Tibial nerve (tissue), 4 donors: ENCODE measurements at regions not wholly inside any gene's neighbourhood (a gene's known extent, or its start where the extent isn't known, plus 50 kb on each side); places are given as distances from the start of the nearest gene placed in this dataset.
"Not testable (repeated sequence)": the region's sequence is repeated elsewhere in the genome, so short reads cannot be mapped to it uniquely, and the experiment has no call there.

Source experiments
- DNase-seq, 2 donors: peaks; one replicate each; pipeline ENCODE4 v3.0.0-alpha.2; 2019; ENCODE audit warnings: low spot score in 2 of 2
- H3K27ac ChIP-seq, 4 donors: fragments of 200-600 bp; sonication (generic) in 3 of 4; one replicate each; pipeline ENCODE4 v1.5.1; 2017 to 2019; ENCODE audit warnings: mild to moderate bottlenecking in 1 of 4
- H3K27me3 ChIP-seq, 2 donors: fragments of 200-600 bp; sonication (generic) in 1 of 2; one replicate each; pipeline versions ENCODE4 v1.5.1 to v1.6.0; 2017 to 2019
- H3K36me3 ChIP-seq, 3 donors: fragments of 200-600 bp; sonication (generic); one replicate each; pipeline ENCODE4 v1.5.1; 2018 to 2019
- H3K4me1 ChIP-seq, 4 donors: fragments of 200-600 bp; sonication (generic) in 3 of 4; one replicate each; pipeline ENCODE4 v1.5.1; 2017 to 2019
- H3K4me3 ChIP-seq, 4 donors: fragments of 200-600 bp; sonication (generic) in 3 of 4; one replicate each; pipeline ENCODE4 v1.5.1; 2017 to 2019; ENCODE audit warnings: mild to moderate bottlenecking in 1 of 4, moderate library complexity in 1 of 4
- H3K9me3 ChIP-seq, 4 donors: fragments of 200-600 bp; sonication (generic) in 3 of 4; one replicate each; pipeline ENCODE4 v1.5.1; 2017 to 2019
- CTCF ChIP-seq, 5 experiments: fragments of 200-600 bp in 3 of 5; fragments of 450-650 bp in 2 of 5; sonication (generic) in 3 of 5; IDR thresholded peaks; one replicate each; pipeline ENCODE4 v1.5.1; 2016 to 2019; ENCODE audit warnings: antibody characterized with exemption in 5 of 5, mild to moderate bottlenecking in 3 of 5, moderate library complexity in 2 of 5
- EP300 ChIP-seq, 2 donors: sonication (generic); formaldehyde crosslinking; IDR thresholded peaks; one replicate each; pipeline ENCODE4 v1.6.1; 2017; ENCODE audit warnings: antibody characterized with exemption in 2 of 2, mild to moderate bottlenecking in 1 of 2
- POLR2A ChIP-seq, 2 donors: fragments of 450-650 bp; IDR thresholded peaks; one replicate each; pipeline ENCODE4 v1.6.1; 2017; ENCODE audit warnings: antibody characterized with exemption in 2 of 2, mild to moderate bottlenecking in 2 of 2, moderate library complexity in 2 of 2
- WGBS, 2 donors: methylation state at CpG; one replicate each; pipeline ENCODE4 v1.1.5; 2018; 5-methylcytosine and 5-hydroxymethylcytosine counted together

- H3K27ac ChIP-seq, H3K9me3 ChIP-seq, H3K4me1 ChIP-seq, H3K27me3 ChIP-seq, H3K36me3 ChIP-seq, DNase-seq, H3K4me3 ChIP-seq: not testable (repeated sequence)
- 68 to 75% methylated on average over 5 of the region's 5 CpGs for WGBS, 2 donors
Observed at GRCh38 chr17:22227699-22228553, 535.6 kb downstream of the KCNJ18 start.

- not testable (repeated sequence) for DNase-seq, H3K36me3 ChIP-seq, H3K4me1 ChIP-seq, H3K27ac ChIP-seq, H3K4me3 ChIP-seq, H3K27me3 ChIP-seq
- WGBS, 2 donors, result 69 to 71% methylated on average over 5 of the region's 5 CpGs
- H3K9me3 ChIP-seq, result peaks cover 0 to 18% (median 5%) of the 10 kb centered on the region in 4 donors
Observed at GRCh38 chr17:22229821-22230220, 537.5 kb downstream of the KCNJ18 start.

- DNase-seq, result no peak
- H3K27me3 ChIP-seq, result no peaks in the 10 kb centered on the region
- H3K9me3 ChIP-seq, result peaks cover 0 to 18% (median 5%) of the 10 kb centered on the region in 4 donors
- H3K4me1 ChIP-seq, result no peaks in the 10 kb centered on the region
- no peaks in the 10 kb centered on the region for H3K36me3 ChIP-seq
- TF ChIP-seq EP300 (IDR thresholded peaks at IDR 0.05) (no peak), POLR2A (IDR thresholded peaks at IDR 0.05) (no peak), CTCF (IDR thresholded peaks at IDR 0.05) (no peak)
- no peak overlapping the region for H3K27ac ChIP-seq
- no peak overlapping the region for H3K4me3 ChIP-seq
- WGBS, 2 donors, result 90 to 93% methylated on average over 1 of the region's 1 CpG
Observed at GRCh38 chr17:22233382-22233781, 541.1 kb downstream of the KCNJ18 start.

GRCh38 chr17:22242472-22242871 lies 550.1 kb downstream of the KCNJ18 start:
- H3K27ac ChIP-seq, result no peak overlapping the region

GRCh38 chr17:22251498-22251897 lies 559.2 kb downstream of the KCNJ18 start:
- H3K4me3 ChIP-seq, result no peak overlapping the region
- 67 to 70% methylated on average over 2 of the region's 2 CpGs for WGBS, 2 donors

More at GRCh38 chr17:22242472-22242871, 550.1 kb downstream of the KCNJ18 start:
- WGBS, 2 donors, result 67 to 76% methylated on average over 1 of the region's 1 CpG
- H3K36me3 ChIP-seq, result no peaks in the 10 kb centered on the region
- no peak for TF ChIP-seq CTCF (IDR thresholded peaks at IDR 0.05)
- no peak for TF ChIP-seq POLR2A (IDR thresholded peaks at IDR 0.05)
- no peak for TF ChIP-seq EP300 (IDR thresholded peaks at IDR 0.05)
- H3K4me3 ChIP-seq, result no peak overlapping the region
- H3K9me3 ChIP-seq, result no peaks in the 10 kb centered on the region
- H3K27me3 ChIP-seq, result no peaks in the 10 kb centered on the region
- no peak for DNase-seq
- H3K4me1 ChIP-seq, result no peaks in the 10 kb centered on the region

More at GRCh38 chr17:22251498-22251897, 559.2 kb downstream of the KCNJ18 start:
- H3K4me1 ChIP-seq, result no peaks in the 10 kb centered on the region
- TF ChIP-seq EP300 (IDR thresholded peaks at IDR 0.05) (no peak), POLR2A (IDR thresholded peaks at IDR 0.05) (no peak), CTCF (IDR thresholded peaks at IDR 0.05) (no peak)
- no peak overlapping the region for H3K27ac ChIP-seq
- H3K36me3 ChIP-seq, result no peaks in the 10 kb centered on the region
- H3K9me3 ChIP-seq, result no peaks in the 10 kb centered on the region
- no peak for DNase-seq
- no peaks in the 10 kb centered on the region for H3K27me3 ChIP-seq
